Mesodermal cell (in vitro differentiated cells): ENCODE measurements at regions not wholly inside any gene's neighbourhood (a gene's known extent, or its start where the extent isn't known, plus 50 kb on each side); places are given as distances from the start of the nearest gene placed in this dataset.

Experiments used
- H3K27ac ChIP-seq: 2 replicates; pipeline ENCODE4 v1.7.0; 2013; ENCODE audit warnings: mild to moderate bottlenecking, low read depth, low read length, moderate library complexity; ENCODE audit not compliant: severe bottlenecking
- H3K36me3 ChIP-seq: 2 replicates; pipeline ENCODE4 v1.7.1; 2013; ENCODE audit warnings: mild to moderate bottlenecking, low read length, moderate library complexity; ENCODE audit not compliant: control insufficient read depth, insufficient read depth
- H3K4me1 ChIP-seq: one replicate; pipeline ENCODE4 v1.7.1; 2013; ENCODE audit warnings: mild to moderate bottlenecking, low read length; ENCODE audit not compliant: insufficient read depth, control insufficient read depth, poor library complexity, severe bottlenecking
- H3K4me3 ChIP-seq: 2 replicates; pipeline ENCODE4 v1.7.0; 2013; ENCODE audit warnings: low read length, control low read depth, mild to moderate bottlenecking; ENCODE audit not compliant: insufficient read depth, poor library complexity, severe bottlenecking; ENCODE audit errors: extremely low read depth
- H3K9me3 ChIP-seq: 2 replicates; pipeline ENCODE4 v1.7.1; 2013; ENCODE audit warnings: mild to moderate bottlenecking, low read length, moderate library complexity; ENCODE audit not compliant: control insufficient read depth
- WGBS, 2 experiments: methylation state at CpG; one replicate each; pipeline ENCODE4 v1.1.5; 2013; ENCODE audit warnings: missing lambda C conversion rate in 2 of 2; ENCODE audit not compliant: insufficient coverage in 2 of 2; 5-methylcytosine and 5-hydroxymethylcytosine counted together

GRCh38 chr16:85394456-85395206 lies 218.5 kb upstream of the GSE1 start:
- Histone ChIP-seq H3K27ac (no peak overlapping the region), H3K9me3 (no peaks in the 10 kb centered on the region), H3K4me3 (no peak overlapping the region), H3K4me1 (peaks cover 34% of the 10 kb centered on the region), H3K36me3 (no peaks in the 10 kb centered on the region)
- WGBS, 2 experiments = 88 to 91% methylated on average over 19 to 21 of the region's 21 CpGs

GRCh38 chr16:85395207-85395912 lies 217.8 kb upstream of the GSE1 start:
- no peaks in the 10 kb centered on the region for H3K9me3 ChIP-seq
- H3K4me3 ChIP-seq = no peak overlapping the region
- 78 to 80% methylated on average over 17 to 18 of the region's 25 CpGs for WGBS, 2 experiments
- no peaks in the 10 kb centered on the region for H3K36me3 ChIP-seq
- H3K4me1 ChIP-seq = peaks cover 34% of the 10 kb centered on the region
- H3K27ac ChIP-seq = peak overlapping the region; percentile 59

GRCh38 chr16:85395913-85396878 lies 216.9 kb upstream of the GSE1 start:
- WGBS, 2 experiments = 62 to 66% methylated on average over 18 to 20 of the region's 24 CpGs
- Histone ChIP-seq H3K4me1 (peaks cover 34% of the 10 kb centered on the region), H3K9me3 (no peaks in the 10 kb centered on the region), H3K27ac (peak overlapping the region; percentile 59), H3K4me3 (no peak overlapping the region), H3K36me3 (no peaks in the 10 kb centered on the region)

- no peak overlapping the region for H3K4me3 ChIP-seq
- WGBS, 2 experiments = 82 to 84% methylated on average over 25 of the region's 25 CpGs
- peaks cover 34% of the 10 kb centered on the region for H3K4me1 ChIP-seq
- H3K9me3 ChIP-seq = no peaks in the 10 kb centered on the region
- H3K27ac ChIP-seq = no peak overlapping the region
- H3K36me3 ChIP-seq = no peaks in the 10 kb centered on the region
Observed at GRCh38 chr16:85396879-85397871, 215.9 kb upstream of the GSE1 start.

- WGBS, 2 experiments = 92 to 95% methylated on average over 8 of the region's 8 CpGs
- Histone ChIP-seq H3K27ac (no peak overlapping the region), H3K36me3 (no peaks in the 10 kb centered on the region), H3K4me3 (no peak overlapping the region), H3K4me1 (peaks cover 38% of the 10 kb centered on the region), H3K9me3 (no peaks in the 10 kb centered on the region)
Observed at GRCh38 chr16:85398050-85398451, 215.1 kb upstream of the GSE1 start.

- no peak overlapping the region for H3K4me3 ChIP-seq
- WGBS, 2 experiments = 95 to 98% methylated on average over 14 to 17 of the region's 22 CpGs
- H3K9me3 ChIP-seq = no peaks in the 10 kb centered on the region
- H3K36me3 ChIP-seq = no peaks in the 10 kb centered on the region
- H3K27ac ChIP-seq = no peak overlapping the region
- peaks cover 39% of the 10 kb centered on the region for H3K4me1 ChIP-seq
Observed at GRCh38 chr16:85398688-85399582, 214.2 kb upstream of the GSE1 start.

GRCh38 chr16:85399583-85400284 lies 213.4 kb upstream of the GSE1 start:
- WGBS, 2 experiments = 80 to 86% methylated on average over 19 to 20 of the region's 23 CpGs
- Histone ChIP-seq H3K27ac (no peak overlapping the region), H3K9me3 (no peaks in the 10 kb centered on the region), H3K4me3 (no peak overlapping the region), H3K4me1 (peaks cover 31% of the 10 kb centered on the region), H3K36me3 (no peaks in the 10 kb centered on the region)

GRCh38 chr16:85400305-85401205 lies 212.6 kb upstream of the GSE1 start:
- WGBS, 2 experiments = 85 to 88% methylated on average over 19 to 21 of the region's 25 CpGs
- H3K27ac ChIP-seq = no peak overlapping the region
- H3K9me3 ChIP-seq = no peaks in the 10 kb centered on the region
- no peak overlapping the region for H3K4me3 ChIP-seq
- H3K36me3 ChIP-seq = no peaks in the 10 kb centered on the region
- peaks cover 23% of the 10 kb centered on the region for H3K4me1 ChIP-seq
